ENCODE measurements at regions not wholly inside any gene's neighbourhood (a gene's known extent, or its start where the extent isn't known, plus 50 kb on each side); places are given as distances from the start of the nearest gene placed in this dataset.
A peak's percentile ranks its signal among the peaks of the same experiment; 100 is the strongest.

DNA sequence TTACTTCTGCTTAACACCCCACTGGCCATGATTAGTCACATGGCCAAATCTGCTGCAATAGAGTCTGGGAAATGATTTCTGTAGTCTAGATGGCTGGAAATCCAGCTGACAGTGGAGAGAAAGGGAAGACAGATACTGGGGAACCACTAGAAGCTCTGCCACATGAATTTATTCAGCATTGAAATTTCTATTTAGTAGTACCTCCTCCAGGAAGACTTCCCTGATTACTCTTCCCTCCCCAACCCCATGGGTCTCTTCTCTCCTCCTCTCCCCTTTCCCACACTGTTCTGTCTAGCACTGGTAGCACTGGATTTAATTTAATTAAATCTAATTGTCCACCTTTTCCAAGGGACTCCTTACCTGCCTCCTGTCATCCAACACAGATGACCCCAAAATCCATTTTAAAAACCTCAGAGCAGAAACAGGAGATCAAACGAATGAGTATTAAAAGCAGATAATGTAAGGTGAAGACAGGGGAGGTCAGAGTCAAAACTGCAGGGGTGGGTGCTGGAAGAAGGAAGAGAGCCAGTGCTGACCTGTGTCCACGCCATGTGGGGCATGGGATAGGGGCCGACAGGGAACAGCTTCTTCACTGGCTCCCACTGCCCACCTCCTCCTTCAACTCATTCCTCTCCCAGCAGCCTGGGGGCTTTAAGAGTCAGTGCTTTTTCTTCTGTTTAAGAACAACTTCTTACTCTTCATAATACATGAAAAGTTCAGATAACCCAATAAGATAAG lies 169.2 kb upstream of the HS6ST1 start:
- DNase-seq, result no peak
- no peak overlapping the region for H3K27ac ChIP-seq (ENCODE audit: insufficient read depth in 1 of 2, low read depth in 1 of 2, low read length in 2 of 2, poor library complexity in 1 of 2, severe bottlenecking in 2 of 2)
- H3K4me3 ChIP-seq (ENCODE audit: control insufficient read depth in 1 of 7, extremely low read depth in 1 of 7, insufficient read depth in 4 of 7, low read depth in 2 of 7, low read length in 6 of 7), result no peak overlapping the region
- CTCF ChIA-PET, result no interaction called here
- POLR2A ChIA-PET, result no interaction called here
- peaks cover 9 to 54% (median 36%) of the 10 kb centered on the region in 4 experiments for H3K4me1 ChIP-seq (ENCODE audit: control extremely low read depth in 1 of 4, control insufficient read depth in 4 of 4, insufficient read depth in 4 of 4, low read length in 3 of 4)
- no peaks in the 10 kb centered on the region for H3K27me3 ChIP-seq (replicated peaks in 2 of 5; ENCODE audit: control insufficient read depth in 4 of 5, insufficient read depth in 5 of 5, low read length in 4 of 5)
- no peaks in the 10 kb centered on the region for H3K36me3 ChIP-seq (ENCODE audit: control insufficient read depth in 4 of 4, insufficient read depth in 4 of 4, low read length in 3 of 4)
- no CpG with 5 or more reads among the region's 3 CpGs for WGBS (ENCODE audit: insufficient coverage)
- H3K9me3 ChIP-seq (ENCODE audit: control extremely low read depth in 1 of 5, control insufficient read depth in 4 of 5, insufficient read depth in 2 of 5, low read depth in 1 of 5, low read length in 4 of 5), result peaks cover 0 to 2% (median 0%) of the 10 kb centered on the region in 5 experiments

DNA sequence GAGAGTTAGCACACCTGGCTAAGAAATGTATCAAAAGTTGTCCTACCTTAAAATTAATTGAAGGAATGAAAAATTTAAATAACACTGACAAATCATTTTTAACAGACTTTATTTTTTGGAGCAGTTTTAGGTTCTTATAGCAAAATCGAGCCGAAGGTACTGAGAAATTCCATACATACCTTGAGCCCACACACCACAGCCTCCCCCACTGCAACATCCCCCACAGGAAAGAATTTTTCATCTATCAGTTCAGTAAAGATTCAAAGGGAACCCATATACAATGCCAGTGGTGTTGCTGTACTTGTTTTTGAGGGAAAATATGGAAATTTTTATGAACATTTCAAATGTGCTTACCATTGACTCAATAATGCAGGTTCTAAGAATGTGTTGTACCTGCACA lies 169.8 kb upstream of the HS6ST1 start:
- DNase-seq, result no peak
- Histone ChIP-seq H3K9me3 (ENCODE audit: control extremely low read depth in 1 of 5, control insufficient read depth in 4 of 5, insufficient read depth in 2 of 5, low read depth in 1 of 5, low read length in 4 of 5) (peaks cover 0 to 2% (median 0%) of the 10 kb centered on the region in 5 experiments), H3K4me1 (ENCODE audit: control extremely low read depth in 1 of 4, control insufficient read depth in 4 of 4, insufficient read depth in 4 of 4, low read length in 3 of 4) (peaks cover 9 to 54% (median 36%) of the 10 kb centered on the region in 4 experiments), H3K27me3 (replicated peaks in 2 of 5; ENCODE audit: control insufficient read depth in 4 of 5, insufficient read depth in 5 of 5, low read length in 4 of 5) (no peaks in the 10 kb centered on the region), H3K4me3 (ENCODE audit: control insufficient read depth in 1 of 7, extremely low read depth in 1 of 7, insufficient read depth in 4 of 7, low read depth in 2 of 7, low read length in 6 of 7) (no peak overlapping the region), H3K36me3 (ENCODE audit: control insufficient read depth in 4 of 4, insufficient read depth in 4 of 4, low read length in 3 of 4) (no peaks in the 10 kb centered on the region), H3K27ac (ENCODE audit: insufficient read depth in 1 of 2, low read depth in 1 of 2, low read length in 2 of 2, poor library complexity in 1 of 2, severe bottlenecking in 2 of 2) (no peak overlapping the region)
- ChIA-PET POLR2A (no interaction called here), CTCF (no interaction called here)
- no CpG with 5 or more reads among the region's 2 CpGs for WGBS (ENCODE audit: insufficient coverage)

DNA sequence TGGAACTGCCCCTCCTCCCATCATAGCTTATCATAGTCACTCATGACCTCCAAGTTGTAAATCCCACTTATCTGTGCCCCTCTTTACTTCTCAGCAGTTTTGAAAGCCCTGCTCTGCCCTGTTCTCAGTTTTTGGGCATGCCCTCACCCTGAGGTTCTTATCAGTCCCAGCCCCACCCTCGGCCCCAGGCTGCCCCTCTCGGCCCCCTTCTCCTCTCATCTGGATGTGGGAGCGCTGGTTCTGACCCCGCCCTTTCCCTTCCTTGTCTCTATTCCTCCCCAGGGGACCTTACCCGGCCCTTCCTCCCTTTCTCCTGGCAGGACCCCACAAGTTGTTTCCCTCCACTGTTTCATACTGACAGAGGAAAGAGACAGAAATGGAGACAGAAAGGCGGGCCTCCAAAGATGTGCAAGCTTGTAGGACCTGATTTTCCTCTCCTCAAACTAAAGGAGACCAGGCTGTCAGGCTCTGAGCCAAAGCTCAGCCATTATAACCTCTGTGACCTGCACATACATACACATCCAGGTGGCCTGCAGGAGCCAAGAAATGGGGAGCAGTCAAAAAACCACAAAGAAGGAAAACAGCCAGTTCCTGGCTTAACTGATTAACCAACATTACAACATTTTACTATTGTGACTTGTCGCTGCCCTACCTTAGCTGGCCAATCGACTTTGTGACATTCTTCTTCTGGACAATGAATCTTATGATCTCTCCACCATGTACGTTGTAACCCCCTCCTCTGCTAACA lies 171.0 kb upstream of the HS6ST1 start:
- Histone ChIP-seq H3K36me3 (ENCODE audit: control insufficient read depth in 4 of 4, insufficient read depth in 4 of 4, low read length in 3 of 4) (no peaks in the 10 kb centered on the region), H3K4me3 (ENCODE audit: control insufficient read depth in 1 of 7, extremely low read depth in 1 of 7, insufficient read depth in 4 of 7, low read depth in 2 of 7, low read length in 6 of 7) (peak overlapping the region in 2 of 7 experiments; percentile 16 to 21), H3K27ac (ENCODE audit: insufficient read depth in 1 of 2, low read depth in 1 of 2, low read length in 2 of 2, poor library complexity in 1 of 2, severe bottlenecking in 2 of 2) (no peak overlapping the region), H3K27me3 (replicated peaks in 2 of 5; ENCODE audit: control insufficient read depth in 4 of 5, insufficient read depth in 5 of 5, low read length in 4 of 5) (no peaks in the 10 kb centered on the region), H3K4me1 (ENCODE audit: control extremely low read depth in 1 of 4, control insufficient read depth in 4 of 4, insufficient read depth in 4 of 4, low read length in 3 of 4) (peaks cover 9 to 56% (median 38%) of the 10 kb centered on the region in 4 experiments), H3K9me3 (ENCODE audit: control extremely low read depth in 1 of 5, control insufficient read depth in 4 of 5, insufficient read depth in 2 of 5, low read depth in 1 of 5, low read length in 4 of 5) (peaks cover 0 to 2% (median 0%) of the 10 kb centered on the region in 5 experiments)
- CTCF ChIA-PET, result interaction anchor here (0.6 to 1.4 kb wide), 4 partner anchors 9 to 18 kb away, joined by 3 to 4 read pairs (median 4); no protein-coding TSS in a partner anchor
- POLR2A ChIA-PET, result no interaction called here
- DNase-seq, result peak in 2 of 3 donors; percentile 49 to 64
- WGBS (ENCODE audit: insufficient coverage), result 4% methylated on average over 6 of the region's 9 CpGs

DNA sequence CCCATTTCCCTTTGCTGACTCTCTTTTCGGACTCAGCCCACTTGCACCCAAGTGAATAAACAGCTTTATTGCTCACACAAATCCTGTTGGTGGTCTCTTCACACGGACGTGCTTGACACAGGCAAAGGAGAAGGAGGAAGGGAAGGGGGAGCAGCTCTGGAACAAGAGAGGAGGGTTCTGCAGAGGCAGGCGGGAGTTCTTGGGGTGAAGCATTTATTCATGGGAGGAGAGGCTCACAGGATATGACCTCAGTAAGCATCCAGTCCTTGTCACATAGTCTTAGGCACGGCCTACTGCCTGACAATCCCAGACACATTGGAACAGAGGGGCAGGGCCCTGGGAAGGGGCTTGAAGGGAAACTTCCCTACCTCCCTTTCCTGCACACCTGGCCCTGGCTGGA lies 171.7 kb upstream of the HS6ST1 start:
- POLR2A ChIA-PET, result no interaction called here
- Histone ChIP-seq H3K36me3 (ENCODE audit: control insufficient read depth in 4 of 4, insufficient read depth in 4 of 4, low read length in 3 of 4) (no peaks in the 10 kb centered on the region), H3K27ac (ENCODE audit: insufficient read depth in 1 of 2, low read depth in 1 of 2, low read length in 2 of 2, poor library complexity in 1 of 2, severe bottlenecking in 2 of 2) (no peak overlapping the region), H3K4me3 (ENCODE audit: control insufficient read depth in 1 of 7, extremely low read depth in 1 of 7, insufficient read depth in 4 of 7, low read depth in 2 of 7, low read length in 6 of 7) (peak overlapping the region in 1 of 7 experiments; percentile 21), H3K27me3 (replicated peaks in 2 of 5; ENCODE audit: control insufficient read depth in 4 of 5, insufficient read depth in 5 of 5, low read length in 4 of 5) (no peaks in the 10 kb centered on the region), H3K9me3 (ENCODE audit: control extremely low read depth in 1 of 5, control insufficient read depth in 4 of 5, insufficient read depth in 2 of 5, low read depth in 1 of 5, low read length in 4 of 5) (peaks cover 0 to 2% (median 0%) of the 10 kb centered on the region in 5 experiments), H3K4me1 (ENCODE audit: control extremely low read depth in 1 of 4, control insufficient read depth in 4 of 4, insufficient read depth in 4 of 4, low read length in 3 of 4) (peaks cover 9 to 62% (median 38%) of the 10 kb centered on the region in 4 experiments)
- WGBS (ENCODE audit: insufficient coverage), result 6% methylated on average over 3 of the region's 5 CpGs
- CTCF ChIA-PET, result interaction anchor here (0.9 kb wide), 1 partner anchor 13 kb away, joined by 3 read pairs; no protein-coding TSS in a partner anchor
- no peak for DNase-seq

DNA sequence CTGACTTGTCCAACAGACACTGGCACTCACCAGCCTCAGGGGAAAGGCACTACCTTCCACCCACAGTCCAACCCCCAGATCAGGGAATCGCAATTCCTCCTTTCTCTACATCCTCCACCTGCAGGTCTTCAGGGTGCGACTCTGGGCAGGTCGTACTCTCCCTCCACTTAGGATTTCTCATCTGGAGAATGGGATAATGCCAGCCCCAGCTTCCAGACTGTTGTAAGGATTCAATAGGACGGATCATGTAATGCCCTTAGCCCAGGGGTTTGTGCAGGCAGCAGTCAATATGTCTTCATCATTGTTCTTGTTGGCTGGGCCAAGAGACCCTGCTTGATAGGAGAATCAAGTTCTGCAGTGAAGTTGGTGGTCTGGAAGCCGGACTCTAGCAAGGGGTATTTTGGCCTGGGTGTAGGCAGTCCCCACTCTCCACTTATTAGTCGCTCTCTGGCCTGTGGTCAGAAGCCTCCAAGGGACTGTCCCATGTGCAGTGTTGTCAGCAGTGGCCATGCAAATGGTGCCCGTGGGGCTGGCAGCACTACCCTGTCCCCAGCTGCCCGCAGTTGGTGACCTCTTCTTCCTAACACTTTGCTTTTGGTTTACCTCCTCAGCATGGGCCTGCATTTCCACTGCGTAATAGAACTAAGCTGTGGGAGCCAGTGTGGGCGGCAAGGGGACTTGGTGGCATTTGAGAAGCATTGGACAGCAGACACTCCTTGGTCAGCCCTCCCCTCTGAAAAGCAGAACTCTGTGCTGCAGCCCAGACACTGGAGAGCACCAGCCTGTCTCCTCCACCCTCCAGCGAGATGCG lies 172.4 kb upstream of the HS6ST1 start:
- WGBS (ENCODE audit: insufficient coverage), result 96% methylated on average over 12 of the region's 12 CpGs
- H3K27ac ChIP-seq (ENCODE audit: insufficient read depth in 1 of 2, low read depth in 1 of 2, low read length in 2 of 2, poor library complexity in 1 of 2, severe bottlenecking in 2 of 2), result no peak overlapping the region
- ChIA-PET CTCF (interaction anchor here (1.3 kb wide), 1 partner anchor 19 kb away, joined by 4 read pairs; no protein-coding TSS in a partner anchor), POLR2A (no interaction called here)
- H3K27me3 ChIP-seq (replicated peaks in 2 of 5; ENCODE audit: control insufficient read depth in 4 of 5, insufficient read depth in 5 of 5, low read length in 4 of 5), result no peaks in the 10 kb centered on the region
- peaks cover 0 to 2% (median 0%) of the 10 kb centered on the region in 5 experiments for H3K9me3 ChIP-seq (ENCODE audit: control extremely low read depth in 1 of 5, control insufficient read depth in 4 of 5, insufficient read depth in 2 of 5, low read depth in 1 of 5, low read length in 4 of 5)
- peak in 2 of 3 donors; percentile 33 to 39 for DNase-seq
- peaks cover 9 to 62% (median 38%) of the 10 kb centered on the region in 4 experiments for H3K4me1 ChIP-seq (ENCODE audit: control extremely low read depth in 1 of 4, control insufficient read depth in 4 of 4, insufficient read depth in 4 of 4, low read length in 3 of 4)
- no peak overlapping the region for H3K4me3 ChIP-seq (ENCODE audit: control insufficient read depth in 1 of 7, extremely low read depth in 1 of 7, insufficient read depth in 4 of 7, low read depth in 2 of 7, low read length in 6 of 7)
- H3K36me3 ChIP-seq (ENCODE audit: control insufficient read depth in 4 of 4, insufficient read depth in 4 of 4, low read length in 3 of 4), result no peaks in the 10 kb centered on the region

DNA sequence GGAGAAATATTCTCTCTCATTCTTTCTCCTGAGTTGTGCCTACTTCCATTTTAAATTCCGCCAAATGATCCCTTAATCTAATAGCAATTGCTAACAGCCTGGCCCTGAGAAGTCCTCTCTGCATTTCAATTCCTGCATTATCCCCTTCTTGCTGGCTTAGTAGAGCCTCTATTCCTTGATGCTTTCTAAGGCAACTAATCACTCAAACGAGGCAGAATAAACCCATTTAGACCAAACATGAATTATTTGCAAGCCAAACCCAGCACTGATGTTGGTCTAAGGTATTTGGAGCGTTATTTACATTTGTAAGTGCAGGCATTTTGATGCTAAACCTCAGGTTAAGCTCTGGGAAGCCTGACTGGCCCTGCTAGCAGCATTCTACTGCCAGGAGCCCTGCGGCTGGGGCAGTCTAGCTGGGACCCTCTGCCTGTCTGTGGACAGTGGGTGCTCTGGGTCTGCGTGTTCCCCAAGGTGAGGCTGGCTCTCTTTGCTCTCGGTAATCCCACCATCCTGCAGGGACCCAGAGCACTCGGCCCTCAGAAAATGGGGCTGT lies 173.1 kb upstream of the HS6ST1 start:
- peaks cover 0 to 2% (median 0%) of the 10 kb centered on the region in 5 experiments for H3K9me3 ChIP-seq (ENCODE audit: control extremely low read depth in 1 of 5, control insufficient read depth in 4 of 5, insufficient read depth in 2 of 5, low read depth in 1 of 5, low read length in 4 of 5)
- H3K4me3 ChIP-seq (ENCODE audit: control insufficient read depth in 1 of 7, extremely low read depth in 1 of 7, insufficient read depth in 4 of 7, low read depth in 2 of 7, low read length in 6 of 7), result no peak overlapping the region
- ChIA-PET POLR2A (no interaction called here), CTCF (interaction anchor here (1.3 kb wide), 1 partner anchor 19 kb away, joined by 4 read pairs; no protein-coding TSS in a partner anchor)
- 100% methylated on average over 5 of the region's 7 CpGs for WGBS (ENCODE audit: insufficient coverage)
- H3K4me1 ChIP-seq (ENCODE audit: control extremely low read depth in 1 of 4, control insufficient read depth in 4 of 4, insufficient read depth in 4 of 4, low read length in 3 of 4), result peaks cover 9 to 59% (median 36%) of the 10 kb centered on the region in 4 experiments
- no peaks in the 10 kb centered on the region for H3K27me3 ChIP-seq (replicated peaks in 2 of 5; ENCODE audit: control insufficient read depth in 4 of 5, insufficient read depth in 5 of 5, low read length in 4 of 5)
- H3K27ac ChIP-seq (ENCODE audit: insufficient read depth in 1 of 2, low read depth in 1 of 2, low read length in 2 of 2, poor library complexity in 1 of 2, severe bottlenecking in 2 of 2), result no peak overlapping the region
- no peaks in the 10 kb centered on the region for H3K36me3 ChIP-seq (ENCODE audit: control insufficient read depth in 4 of 4, insufficient read depth in 4 of 4, low read length in 3 of 4)
- DNase-seq, result no peak
